Transverse colon (tissue), 4 donors: ENCODE measurements at regions not wholly inside any gene's neighbourhood (a gene's known extent, or its start where the extent isn't known, plus 50 kb on each side); places are given as distances from the start of the nearest gene placed in this dataset.

Experiments
- DNase-seq: peaks from one replicate; pipeline ENCODE4 v3.0.0-alpha.2; 2019
- H3K27ac ChIP-seq, 4 donors: fragments of 200-600 bp; sonication (generic); 2 replicates each; pipeline ENCODE4 v1.5.1; 2016 to 2018; ENCODE audit warnings: inconsistent platforms in 4 of 4
- H3K27me3 ChIP-seq: fragments of 200-600 bp; sonication (generic); 2 replicates; pipeline ENCODE4 v1.5.1; 2017; ENCODE audit warnings: inconsistent platforms
- H3K36me3 ChIP-seq, 4 donors: fragments of 200-600 bp; sonication (generic); 2 replicates each; pipeline ENCODE4 v1.5.1; 2017 to 2019; ENCODE audit warnings: inconsistent platforms in 4 of 4
- H3K4me1 ChIP-seq, 4 donors: fragments of 200-600 bp; sonication (generic); 2 replicates each; pipeline ENCODE4 v1.5.1; 2017 to 2020; ENCODE audit warnings: inconsistent platforms in 4 of 4
- H3K4me3 ChIP-seq, 4 donors: fragments of 200-600 bp; sonication (generic); 1 replicate in 1 of 4; 2 replicates in 3 of 4; pipeline versions ENCODE4 v1.5.1 to v1.6.1; 2017 to 2019; ENCODE audit warnings: inconsistent platforms in 4 of 4
- H3K9me3 ChIP-seq, 2 donors: fragments of 200-600 bp; sonication (generic); 2 replicates each; pipeline ENCODE4 v1.5.1; 2017 to 2019; ENCODE audit warnings: inconsistent platforms in 2 of 2
- CTCF ChIP-seq, 5 experiments: fragments of 200-600 bp in 3 of 5; fragments of 450-650 bp in 2 of 5; sonication (generic) in 3 of 5; IDR thresholded peaks; 1 replicate in 2 of 5; 2 replicates in 3 of 5; pipeline ENCODE4 v1.5.1; 2016 to 2017; ENCODE audit warnings: antibody characterized with exemption in 5 of 5, inconsistent platforms in 3 of 5, mild to moderate bottlenecking in 2 of 5, moderate library complexity in 1 of 5
- EP300 ChIP-seq: sonication (generic); formaldehyde crosslinking; IDR thresholded peaks from one replicate; pipeline ENCODE4 v1.6.1; 2017; ENCODE audit warnings: antibody characterized with exemption, low read depth
- POLR2A ChIP-seq: fragments of 450-650 bp; IDR thresholded peaks from one replicate; pipeline ENCODE4 v1.6.1; 2016; ENCODE audit warnings: antibody characterized with exemption, mild to moderate bottlenecking, moderate library complexity
- POLR2AphosphoS5 ChIP-seq, 3 donors: sonication (generic); formaldehyde crosslinking; IDR thresholded peaks; one replicate each; pipeline ENCODE4 v1.6.1; 2016; ENCODE audit warnings: antibody characterized with exemption in 3 of 3
- WGBS, 2 donors: methylation state at CpG; one replicate each; pipeline ENCODE4 v1.1.5; 2018; ENCODE audit warnings: low coverage in 1 of 2; 5-methylcytosine and 5-hydroxymethylcytosine counted together
- in situ Hi-C, 4 donors: fragments of 200-750 bp; cut with MboI; loops; one replicate each; pipeline versions ENCODE4 v1.15.0 to v1.15.1; 2017; ENCODE audit warnings: low sequenced_read_pairs in 3 of 4, low pct_ligation_motif_present in 1 of 4, low pct_unique_long_range_greater_than_20kb in 1 of 4
- intact Hi-C: fragments of 100-400 bp; cut with DNase I; formaldehyde crosslinking; loops from one replicate; pipeline ENCODE4 v1.15.1; 2023; ENCODE audit warnings: low total_unique reads

- no peak for DNase-seq
- Histone ChIP-seq H3K36me3 (no peaks in the 10 kb centered on the region), H3K4me1 (no peaks in the 10 kb centered on the region), H3K4me3 (no peak overlapping the region), H3K27ac (no peak overlapping the region), H3K27me3 (no peaks in the 10 kb centered on the region), H3K9me3 (no peaks in the 10 kb centered on the region)
- TF ChIP-seq POLR2AphosphoS5 (IDR thresholded peaks at IDR 0.05): no peak
- no peak for TF ChIP-seq EP300
- WGBS, 2 donors: 92 to 97% methylated on average over 2 to 4 of the region's 4 CpGs
- intact Hi-C loops (no loop called here), in situ Hi-C loops (no loop called here)
These were observed 259.4 kb upstream of the MAN1A1 start for GRCh38 chr6:119608994-119609393.

GRCh38 chr6:119604124-119604523, 254.6 kb upstream of the MAN1A1 start:
- no peak overlapping the region for H3K4me3 ChIP-seq
- no peaks in the 10 kb centered on the region for H3K36me3 ChIP-seq
- no peaks in the 10 kb centered on the region for H3K4me1 ChIP-seq
- in situ Hi-C loops (no loop called here), intact Hi-C loops (no loop called here)
- H3K27me3 ChIP-seq: no peaks in the 10 kb centered on the region
- 75 to 83% methylated on average over 1 of the region's 1 CpG for WGBS, 2 donors
- no peaks in the 10 kb centered on the region for H3K9me3 ChIP-seq
- TF ChIP-seq CTCF (IDR thresholded peaks at IDR 0.05): no peak
- TF ChIP-seq POLR2A: no peak
- no peak for TF ChIP-seq EP300
- no peak for TF ChIP-seq POLR2AphosphoS5 (IDR thresholded peaks at IDR 0.05)
- no peak overlapping the region for H3K27ac ChIP-seq
- no peak for DNase-seq

GRCh38 chr6:119603501-119603900, 253.9 kb upstream of the MAN1A1 start:
- intact Hi-C loops (no loop called here), in situ Hi-C loops (no loop called here)
- Histone ChIP-seq H3K4me1 (no peaks in the 10 kb centered on the region), H3K27me3 (no peaks in the 10 kb centered on the region), H3K4me3 (no peak overlapping the region), H3K27ac (no peak overlapping the region), H3K9me3 (no peaks in the 10 kb centered on the region), H3K36me3 (no peaks in the 10 kb centered on the region)
- 94 to 98% methylated on average over 3 to 5 of the region's 5 CpGs for WGBS, 2 donors
- DNase-seq: no peak
- TF ChIP-seq EP300 (no peak), POLR2A (no peak), CTCF (IDR thresholded peaks at IDR 0.05) (no peak), POLR2AphosphoS5 (IDR thresholded peaks at IDR 0.05) (no peak)

GRCh38 chr6:119602215-119603178, 252.9 kb upstream of the MAN1A1 start:
- Histone ChIP-seq H3K27ac (no peak overlapping the region), H3K4me3 (no peak overlapping the region), H3K27me3 (no peaks in the 10 kb centered on the region), H3K4me1 (no peaks in the 10 kb centered on the region), H3K9me3 (no peaks in the 10 kb centered on the region), H3K36me3 (no peaks in the 10 kb centered on the region)
- WGBS, 2 donors: 81 to 88% methylated on average over 3 of the region's 3 CpGs
- TF ChIP-seq EP300 (no peak), POLR2AphosphoS5 (IDR thresholded peaks at IDR 0.05) (no peak), CTCF (IDR thresholded peaks at IDR 0.05) (no peak), POLR2A (no peak)
- in situ Hi-C loops: no loop called here
- DNase-seq: no peak
- intact Hi-C loops: no loop called here
